GM23338 (cell line): ENCODE measurements at regions not wholly inside any gene's neighbourhood (a gene's known extent, or its start where the extent isn't known, plus 50 kb on each side); places are given as distances from the start of the nearest gene placed in this dataset.

ENCODE experiments used
- CREB1 ChIP-seq: fragments of 250-450 bp; sonication (Bioruptor Pico); IDR thresholded peaks from 2 replicates; pipeline ENCODE4 v1.5.0; 2020; ENCODE audit warnings: low read depth, mild to moderate bottlenecking, moderate library complexity
- EZH2 ChIP-seq: fragments of 200-600 bp; sonication (generic); IDR thresholded peaks from one replicate; pipeline ENCODE4 v1.8.0; 2017; ENCODE audit warnings: antibody characterized with exemption, mild to moderate bottlenecking, low read depth; ENCODE audit not compliant: unreplicated experiment
- EZH2phosphoT487 ChIP-seq: fragments of 200-600 bp; sonication (generic); IDR thresholded peaks from one replicate; pipeline ENCODE4 v1.8.1; 2018; ENCODE audit warnings: antibody characterized with exemption; ENCODE audit not compliant: unreplicated experiment
- POLR2AphosphoS5 ChIP-seq: IDR thresholded peaks from 2 replicates; pipeline ENCODE4 v1.6.1; 2016; ENCODE audit warnings: antibody characterized with exemption, low read depth
- STAT1 ChIP-seq: IDR thresholded peaks from one replicate; pipeline ENCODE4 v1.6.1; 2016; ENCODE audit warnings: antibody characterized with exemption; ENCODE audit not compliant: unreplicated experiment
- TF ChIP-seq, protein P1 (sequence below), 2 experiments: fragments of 200-600 bp in 1 of 2; sonication (generic) in 1 of 2; conservative IDR thresholded peaks; 2 replicates each; pipeline versions ENCODE4 v1.5.1 to v1.6.1; 2016 to 2017; ENCODE audit warnings: antibody characterized with exemption in 2 of 2, low read depth in 2 of 2, mild to moderate bottlenecking in 2 of 2, moderate library complexity in 1 of 2
- TF ChIP-seq, protein P2 (sequence below): IDR thresholded peaks from one replicate; pipeline ENCODE4 v1.6.1; 2018; ENCODE audit warnings: antibody characterized with exemption; ENCODE audit not compliant: unreplicated experiment

DNA sequence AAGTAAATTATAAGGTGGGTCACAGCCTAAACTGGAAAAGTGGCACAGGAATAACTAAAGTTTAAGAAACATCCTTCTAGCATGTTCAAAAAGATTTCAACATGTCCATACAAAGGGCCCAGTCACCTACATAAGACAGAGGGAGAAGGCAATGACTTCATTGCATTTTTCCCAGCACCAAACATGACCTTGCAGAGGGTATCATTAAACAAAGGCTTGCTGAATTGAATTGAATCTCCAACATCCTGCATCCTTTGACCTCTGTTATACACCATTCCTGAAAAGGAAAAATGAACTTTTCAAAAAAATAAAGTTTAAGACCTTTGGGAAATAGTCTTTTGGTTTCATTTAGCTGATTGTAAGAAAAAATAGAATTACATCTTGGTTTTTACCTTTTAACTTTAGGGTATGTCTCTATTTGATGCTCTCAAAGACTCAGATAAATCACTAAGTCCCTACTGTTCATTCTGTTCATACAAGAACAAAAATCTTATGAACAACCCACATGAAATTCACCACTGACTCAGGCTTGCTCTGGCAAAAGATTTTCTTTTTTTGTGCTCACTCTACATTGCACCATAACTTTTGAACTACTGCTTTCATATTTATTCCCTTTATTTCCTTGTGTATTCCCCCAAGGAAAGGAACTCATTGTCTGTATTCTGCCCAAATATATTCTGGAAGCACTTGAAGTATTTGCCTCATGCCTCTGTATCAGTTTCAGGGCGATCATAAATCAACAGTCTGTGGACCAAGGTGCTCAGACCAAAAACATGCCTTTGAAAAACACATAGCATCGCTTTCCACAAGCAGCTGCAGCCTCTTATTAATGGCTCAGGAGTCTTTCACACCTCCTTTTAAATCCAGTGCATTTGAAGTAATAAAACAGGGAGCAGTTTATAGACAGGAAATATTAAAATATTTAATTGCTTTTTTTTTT is 121.7 kb downstream of the DUSP6 start:
- TF ChIP-seq EZH2: no peak
- TF ChIP-seq, protein P1, sequence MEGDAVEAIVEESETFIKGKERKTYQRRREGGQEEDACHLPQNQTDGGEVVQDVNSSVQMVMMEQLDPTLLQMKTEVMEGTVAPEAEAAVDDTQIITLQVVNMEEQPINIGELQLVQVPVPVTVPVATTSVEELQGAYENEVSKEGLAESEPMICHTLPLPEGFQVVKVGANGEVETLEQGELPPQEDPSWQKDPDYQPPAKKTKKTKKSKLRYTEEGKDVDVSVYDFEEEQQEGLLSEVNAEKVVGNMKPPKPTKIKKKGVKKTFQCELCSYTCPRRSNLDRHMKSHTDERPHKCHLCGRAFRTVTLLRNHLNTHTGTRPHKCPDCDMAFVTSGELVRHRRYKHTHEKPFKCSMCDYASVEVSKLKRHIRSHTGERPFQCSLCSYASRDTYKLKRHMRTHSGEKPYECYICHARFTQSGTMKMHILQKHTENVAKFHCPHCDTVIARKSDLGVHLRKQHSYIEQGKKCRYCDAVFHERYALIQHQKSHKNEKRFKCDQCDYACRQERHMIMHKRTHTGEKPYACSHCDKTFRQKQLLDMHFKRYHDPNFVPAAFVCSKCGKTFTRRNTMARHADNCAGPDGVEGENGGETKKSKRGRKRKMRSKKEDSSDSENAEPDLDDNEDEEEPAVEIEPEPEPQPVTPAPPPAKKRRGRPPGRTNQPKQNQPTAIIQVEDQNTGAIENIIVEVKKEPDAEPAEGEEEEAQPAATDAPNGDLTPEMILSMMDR (conservative IDR thresholded peaks at IDR 0.05; ENCODE audit: low read depth in 2 of 2): no peak
- TF ChIP-seq STAT1: no peak
- no peak for TF ChIP-seq POLR2AphosphoS5
- TF ChIP-seq, protein P2, sequence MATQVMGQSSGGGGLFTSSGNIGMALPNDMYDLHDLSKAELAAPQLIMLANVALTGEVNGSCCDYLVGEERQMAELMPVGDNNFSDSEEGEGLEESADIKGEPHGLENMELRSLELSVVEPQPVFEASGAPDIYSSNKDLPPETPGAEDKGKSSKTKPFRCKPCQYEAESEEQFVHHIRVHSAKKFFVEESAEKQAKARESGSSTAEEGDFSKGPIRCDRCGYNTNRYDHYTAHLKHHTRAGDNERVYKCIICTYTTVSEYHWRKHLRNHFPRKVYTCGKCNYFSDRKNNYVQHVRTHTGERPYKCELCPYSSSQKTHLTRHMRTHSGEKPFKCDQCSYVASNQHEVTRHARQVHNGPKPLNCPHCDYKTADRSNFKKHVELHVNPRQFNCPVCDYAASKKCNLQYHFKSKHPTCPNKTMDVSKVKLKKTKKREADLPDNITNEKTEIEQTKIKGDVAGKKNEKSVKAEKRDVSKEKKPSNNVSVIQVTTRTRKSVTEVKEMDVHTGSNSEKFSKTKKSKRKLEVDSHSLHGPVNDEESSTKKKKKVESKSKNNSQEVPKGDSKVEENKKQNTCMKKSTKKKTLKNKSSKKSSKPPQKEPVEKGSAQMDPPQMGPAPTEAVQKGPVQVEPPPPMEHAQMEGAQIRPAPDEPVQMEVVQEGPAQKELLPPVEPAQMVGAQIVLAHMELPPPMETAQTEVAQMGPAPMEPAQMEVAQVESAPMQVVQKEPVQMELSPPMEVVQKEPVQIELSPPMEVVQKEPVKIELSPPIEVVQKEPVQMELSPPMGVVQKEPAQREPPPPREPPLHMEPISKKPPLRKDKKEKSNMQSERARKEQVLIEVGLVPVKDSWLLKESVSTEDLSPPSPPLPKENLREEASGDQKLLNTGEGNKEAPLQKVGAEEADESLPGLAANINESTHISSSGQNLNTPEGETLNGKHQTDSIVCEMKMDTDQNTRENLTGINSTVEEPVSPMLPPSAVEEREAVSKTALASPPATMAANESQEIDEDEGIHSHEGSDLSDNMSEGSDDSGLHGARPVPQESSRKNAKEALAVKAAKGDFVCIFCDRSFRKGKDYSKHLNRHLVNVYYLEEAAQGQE: no peak
- no peak for TF ChIP-seq EZH2phosphoT487
- no peak for TF ChIP-seq CREB1 (CRISPR knock-in tag)
